GM21390 (cell line): ENCODE measurements at regions not wholly inside any gene's neighbourhood (a gene's known extent, or its start where the extent isn't known, plus 50 kb on each side); places are given as distances from the start of the nearest gene placed in this dataset.
"Not testable (repeated sequence)": the region's sequence is repeated elsewhere in the genome, so short reads cannot be mapped to it uniquely, and the experiment has no call there.

Experiments used
- ATAC-seq: cut with Tn5 transposase; IDR thresholded peaks from one replicate; pipeline ENCODE4 v1.9.1; 2021; ENCODE audit not compliant: unreplicated experiment

- ATAC-seq, result not testable (repeated sequence)
Measured at GRCh38 chr11:67877316-67877715, 126.6 kb downstream of the UNC93B1 start.

- ATAC-seq, result not testable (repeated sequence)
Measured at GRCh38 chr11:67873223-67873622, 130.7 kb downstream of the UNC93B1 start.

DNA sequence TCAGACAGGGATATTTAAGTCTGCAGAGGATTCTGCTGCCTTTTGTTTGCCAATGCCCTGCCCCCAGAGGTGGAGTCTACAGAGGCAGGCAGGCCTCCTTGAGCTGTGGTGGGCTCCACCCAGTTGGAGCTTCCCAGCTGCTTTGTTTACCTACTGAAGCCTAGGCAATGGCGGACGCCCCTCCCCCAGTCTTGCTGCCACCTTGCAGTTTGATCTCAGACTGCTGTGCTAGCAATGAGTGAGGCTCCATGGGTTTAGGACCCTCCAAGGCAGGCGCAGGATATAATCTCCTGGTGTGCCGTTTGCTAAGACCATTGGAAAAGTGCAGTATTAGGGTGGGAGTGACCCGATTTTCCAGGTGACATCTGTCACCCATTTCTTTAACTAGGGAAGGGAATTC, 132.7 kb downstream of the UNC93B1 start:
- not testable (repeated sequence) for ATAC-seq

DNA sequence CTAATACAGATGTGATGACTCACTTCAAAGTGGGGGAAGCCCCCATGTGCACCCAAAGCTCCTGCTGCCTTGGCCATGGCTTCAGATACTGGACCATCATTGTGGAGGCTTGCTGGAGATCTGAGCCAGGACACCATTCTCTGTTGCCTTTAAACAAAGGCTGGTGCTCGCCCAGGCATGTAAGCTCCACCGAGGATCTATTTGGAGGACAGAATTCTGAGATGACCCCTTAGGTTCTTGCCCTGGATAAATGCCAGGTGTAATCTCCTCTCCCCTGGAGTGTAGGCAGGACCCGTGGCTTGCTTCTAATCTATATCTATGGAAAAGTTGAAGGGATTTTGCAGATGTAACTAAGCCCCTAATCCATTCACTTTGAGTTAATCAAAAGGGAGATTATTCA, 141.0 kb downstream of the UNC93B1 start:
- ATAC-seq, result not testable (repeated sequence)

- not testable (repeated sequence) for ATAC-seq
Measured at GRCh38 chr11:67859513-67860161, 144.3 kb downstream of the UNC93B1 start.

GRCh38 chr11:67850747-67851146, 153.2 kb downstream of the UNC93B1 start:
- ATAC-seq, result not testable (repeated sequence)

- ATAC-seq, result not testable (repeated sequence)
Measured at GRCh38 chr11:67849766-67850165, 154.1 kb downstream of the UNC93B1 start.

DNA sequence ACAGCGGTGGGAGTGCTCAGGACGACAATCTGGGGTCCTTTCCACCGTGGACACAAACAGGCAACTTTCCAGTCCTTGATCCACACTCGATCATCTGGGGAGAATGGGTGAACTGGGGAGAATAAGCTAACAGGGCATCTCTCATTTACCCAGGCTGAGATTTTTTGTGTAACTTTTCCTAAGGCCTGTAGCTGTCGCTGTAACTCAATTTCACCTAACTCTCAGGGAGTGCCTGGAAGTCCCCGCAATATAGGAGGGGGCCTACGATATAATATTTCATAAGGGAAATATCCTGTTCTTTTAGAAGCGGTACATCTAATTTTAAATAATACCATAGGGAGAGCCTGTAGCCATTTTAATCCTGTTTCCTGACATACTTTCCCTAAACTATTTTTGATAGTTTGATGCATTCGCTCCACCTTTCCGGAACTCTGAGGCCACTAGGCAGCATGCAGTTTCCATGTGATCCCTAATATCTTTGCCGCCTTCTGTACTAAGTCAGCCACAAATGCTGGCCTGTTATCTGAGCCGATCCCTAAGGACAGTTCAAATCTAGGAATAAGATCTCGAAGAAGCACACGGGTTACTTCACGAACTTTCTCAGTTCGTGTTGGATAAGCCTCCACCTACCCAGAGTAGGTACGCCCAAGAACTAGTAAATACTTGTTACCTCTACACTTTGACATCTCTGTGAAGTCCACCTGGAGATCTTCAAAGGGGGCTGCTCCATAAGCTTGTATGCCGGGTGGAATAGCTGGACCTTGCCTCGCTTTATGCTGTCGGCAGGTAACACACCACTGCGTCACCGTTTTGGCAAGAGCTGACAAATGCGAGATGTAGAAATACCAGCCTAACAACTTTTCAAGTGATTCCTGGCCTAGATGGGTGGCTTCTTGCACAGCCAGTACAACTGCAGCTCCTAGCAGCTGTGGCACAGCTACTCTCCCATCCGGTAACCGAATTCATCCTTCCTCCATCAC, 155.7 kb downstream of the UNC93B1 start:
- not testable (repeated sequence) for ATAC-seq

GRCh38 chr11:67846303-67846702, 157.6 kb downstream of the UNC93B1 start:
- not testable (repeated sequence) for ATAC-seq

- not testable (repeated sequence) for ATAC-seq
Measured at GRCh38 chr11:67845296-67845695, 158.6 kb downstream of the UNC93B1 start.

GRCh38 chr11:67840599-67840998, 163.3 kb downstream of the UNC93B1 start:
- not testable (repeated sequence) for ATAC-seq

DNA sequence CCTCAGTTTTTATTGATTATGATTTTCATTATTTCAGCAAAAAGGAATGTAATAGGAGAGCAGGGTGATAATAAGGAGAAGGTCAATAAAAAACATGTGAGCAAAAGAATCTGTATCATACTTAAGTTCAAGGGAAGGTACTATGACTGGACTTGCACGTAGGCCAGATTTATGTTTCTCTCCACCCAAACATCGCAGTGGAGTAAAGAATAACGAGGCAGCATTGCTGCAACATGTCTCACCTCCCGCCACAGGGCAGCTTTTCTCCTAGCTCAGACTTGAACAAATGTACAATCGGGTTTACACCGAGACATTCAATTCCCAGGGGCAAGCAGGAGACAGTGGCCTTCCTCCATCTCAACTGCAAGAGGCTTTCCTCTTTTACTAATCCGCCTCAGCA, 155.7 kb upstream of the ALDH3B2 start:
- not testable (repeated sequence) for ATAC-seq

DNA sequence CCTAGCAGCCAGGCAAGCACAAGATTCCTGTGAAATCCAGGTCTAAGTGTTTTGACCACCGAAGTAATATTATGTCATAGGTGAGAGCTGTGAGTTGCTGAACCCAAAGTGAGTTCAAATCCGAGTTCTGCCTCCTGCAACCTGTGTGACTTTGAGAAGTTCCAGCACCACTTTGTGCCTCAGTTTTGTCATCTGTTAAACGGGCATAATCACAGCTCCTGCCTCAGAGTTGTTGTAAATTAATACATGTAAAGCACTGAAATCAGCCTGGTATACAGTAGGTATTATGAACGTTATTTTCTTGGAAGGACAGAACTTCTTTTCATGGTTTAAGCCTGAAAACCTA, 152.5 kb upstream of the ALDH3B2 start:
- not testable (repeated sequence) for ATAC-seq

- not testable (repeated sequence) for ATAC-seq
Measured at GRCh38 chr11:67826028-67826950, 151.9 kb upstream of the ALDH3B2 start.

- not testable (repeated sequence) for ATAC-seq
Measured at GRCh38 chr11:67824861-67825260, 150.4 kb upstream of the ALDH3B2 start.

DNA sequence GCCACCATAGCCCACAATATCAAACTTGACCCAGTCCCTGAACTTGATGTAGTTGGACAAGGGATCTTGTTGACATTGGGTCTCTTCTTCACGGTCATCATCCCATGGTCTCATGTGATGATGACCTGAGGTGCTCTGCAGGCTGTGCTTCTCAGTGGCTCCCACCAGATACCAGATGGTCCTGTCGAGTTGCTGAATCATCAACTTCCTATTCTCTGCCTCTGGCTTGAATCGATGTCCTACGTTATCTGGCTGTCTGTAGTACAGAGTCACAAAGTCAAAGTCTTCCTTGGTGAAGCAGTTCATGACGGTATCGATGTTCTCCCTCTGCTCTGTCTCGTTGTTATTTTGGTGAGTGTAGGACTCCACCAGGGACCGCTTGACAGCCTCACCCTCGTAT, 145.7 kb upstream of the ALDH3B2 start:
- no peak for ATAC-seq

GRCh38 chr11:67817558-67817957, 143.1 kb upstream of the ALDH3B2 start:
- ATAC-seq, result not testable (repeated sequence)

DNA sequence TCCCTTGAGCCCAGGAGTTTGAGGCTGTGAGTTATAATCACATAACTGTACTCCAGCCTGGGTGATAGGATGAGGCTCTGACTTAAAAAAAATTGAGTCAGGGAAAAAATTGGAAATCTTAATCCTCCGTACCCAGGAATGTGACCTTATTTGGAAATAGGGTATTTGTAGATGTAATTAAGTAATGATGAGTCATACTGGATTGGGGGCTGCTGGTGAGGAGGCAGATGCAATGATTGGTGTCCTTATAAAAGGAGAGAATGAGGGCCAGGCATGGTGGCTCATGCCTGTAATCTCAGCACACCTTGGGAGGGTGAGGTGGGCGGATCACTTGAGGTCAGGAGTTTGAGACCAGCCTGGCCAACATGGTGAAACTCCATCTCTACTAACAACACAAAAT, 134.9 kb upstream of the ALDH3B2 start:
- ATAC-seq, result not testable (repeated sequence)

DNA sequence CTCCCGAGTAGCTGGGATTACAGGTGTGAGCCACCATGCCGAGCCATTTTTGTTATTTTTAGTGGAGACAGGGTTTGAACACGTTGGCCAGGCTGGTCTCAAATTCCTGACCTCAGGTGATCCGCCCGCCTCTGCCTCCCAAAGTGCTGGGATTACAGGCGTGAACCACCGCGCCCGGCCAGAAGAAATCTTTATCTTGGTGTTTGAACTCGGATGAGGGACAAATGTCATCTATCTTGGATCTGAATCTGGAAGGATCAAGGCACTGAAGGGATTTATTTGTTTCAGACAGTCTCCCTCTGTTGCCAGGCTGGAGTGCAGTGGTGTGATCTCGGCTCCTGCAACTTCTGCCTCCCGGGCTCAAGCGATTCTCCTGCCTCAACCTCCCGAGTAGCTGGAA, 133.5 kb upstream of the ALDH3B2 start:
- not testable (repeated sequence) for ATAC-seq

GRCh38 chr11:67806728-67807235, 132.4 kb upstream of the ALDH3B2 start:
- ATAC-seq, result not testable (repeated sequence)

- ATAC-seq, result not testable (repeated sequence)
Measured at GRCh38 chr11:67806183-67806582, 131.8 kb upstream of the ALDH3B2 start.
